ENCODE measurements at regions not wholly inside any gene's neighbourhood (a gene's known extent, or its start where the extent isn't known, plus 50 kb on each side); places are given as distances from the start of the nearest gene placed in this dataset.
"Not testable (repeated sequence)": the region's sequence is repeated elsewhere in the genome, so short reads cannot be mapped to it uniquely, and the experiment has no call there.

DNA sequence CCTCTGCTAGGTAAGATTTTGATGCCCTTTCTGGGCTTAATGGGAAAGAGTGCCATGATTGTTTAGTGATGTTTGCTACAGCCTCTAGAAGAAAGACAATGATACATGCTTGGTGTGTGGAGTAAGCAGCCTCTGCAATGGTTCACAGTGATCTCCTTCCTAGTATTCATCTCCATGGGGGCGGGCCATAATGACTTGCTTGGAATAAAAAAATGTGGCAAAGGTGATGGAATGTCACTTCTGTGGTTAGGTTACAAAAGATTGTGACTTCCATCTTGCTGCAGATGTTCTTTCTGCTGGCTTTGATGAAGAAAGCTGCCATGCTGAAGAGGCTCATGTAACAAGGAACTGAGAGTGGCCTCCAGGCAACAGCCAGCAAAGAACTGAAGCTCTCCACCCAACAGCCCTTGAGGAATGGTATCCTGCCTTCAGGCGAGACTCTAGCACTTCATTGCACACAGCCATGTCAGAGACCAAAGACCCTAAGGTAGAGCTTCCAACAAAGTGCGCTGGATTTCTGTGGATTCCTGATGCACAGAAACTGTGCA lies 139.1 kb upstream of the LRIG1 start:
- TF ChIP-seq, protein P1, sequence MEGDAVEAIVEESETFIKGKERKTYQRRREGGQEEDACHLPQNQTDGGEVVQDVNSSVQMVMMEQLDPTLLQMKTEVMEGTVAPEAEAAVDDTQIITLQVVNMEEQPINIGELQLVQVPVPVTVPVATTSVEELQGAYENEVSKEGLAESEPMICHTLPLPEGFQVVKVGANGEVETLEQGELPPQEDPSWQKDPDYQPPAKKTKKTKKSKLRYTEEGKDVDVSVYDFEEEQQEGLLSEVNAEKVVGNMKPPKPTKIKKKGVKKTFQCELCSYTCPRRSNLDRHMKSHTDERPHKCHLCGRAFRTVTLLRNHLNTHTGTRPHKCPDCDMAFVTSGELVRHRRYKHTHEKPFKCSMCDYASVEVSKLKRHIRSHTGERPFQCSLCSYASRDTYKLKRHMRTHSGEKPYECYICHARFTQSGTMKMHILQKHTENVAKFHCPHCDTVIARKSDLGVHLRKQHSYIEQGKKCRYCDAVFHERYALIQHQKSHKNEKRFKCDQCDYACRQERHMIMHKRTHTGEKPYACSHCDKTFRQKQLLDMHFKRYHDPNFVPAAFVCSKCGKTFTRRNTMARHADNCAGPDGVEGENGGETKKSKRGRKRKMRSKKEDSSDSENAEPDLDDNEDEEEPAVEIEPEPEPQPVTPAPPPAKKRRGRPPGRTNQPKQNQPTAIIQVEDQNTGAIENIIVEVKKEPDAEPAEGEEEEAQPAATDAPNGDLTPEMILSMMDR (conservative IDR thresholded peaks at IDR 0.05) = no peak
- DNase-seq (ENCODE audit: extremely low spot score, unreplicated experiment) = no peak
- H3K36me3 Mint-ChIP-seq = no peaks in the 10 kb centered on the region
- peaks cover 28% of the 10 kb centered on the region for H3K4me1 Mint-ChIP-seq (ENCODE audit: unreplicated experiment)
- peaks cover 6% of the 10 kb centered on the region for H3K27me3 Mint-ChIP-seq
- H3K27ac Mint-ChIP-seq = no peak overlapping the region
- no peak overlapping the region for H3K4me3 Mint-ChIP-seq
- peaks cover 6% of the 10 kb centered on the region for H3K9me3 Mint-ChIP-seq

DNA sequence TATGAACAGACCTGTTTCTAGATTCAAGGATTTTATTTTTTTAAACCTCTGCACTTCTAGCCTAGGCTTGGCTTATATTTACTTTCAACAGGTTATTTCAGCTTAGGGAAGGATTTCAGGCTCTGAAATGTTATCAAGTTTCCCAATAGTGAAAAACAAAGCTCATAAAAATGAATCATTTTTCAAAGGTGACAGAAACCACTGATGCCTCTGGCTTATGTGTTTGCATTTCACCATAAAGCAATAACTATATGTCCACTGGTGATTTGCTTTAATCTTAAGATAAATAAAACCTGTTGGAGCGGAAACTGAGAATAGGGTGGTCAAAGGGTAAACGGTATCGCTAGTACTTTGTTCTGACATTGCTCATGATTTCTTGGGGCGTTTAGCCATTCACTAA lies 141.2 kb upstream of the LRIG1 start:
- DNase-seq (ENCODE audit: extremely low spot score, unreplicated experiment) = no peak
- Mint-ChIP-seq H3K4me3 (peak overlapping the region; percentile 11), H3K9me3 (peaks cover 6% of the 10 kb centered on the region), H3K4me1 (ENCODE audit: unreplicated experiment) (peaks cover 28% of the 10 kb centered on the region), H3K36me3 (no peaks in the 10 kb centered on the region), H3K27ac (peak overlapping the region; percentile 52), H3K27me3 (peaks cover 5% of the 10 kb centered on the region)
- TF ChIP-seq, protein P1 (conservative IDR thresholded peaks at IDR 0.05) = no peak

DNA sequence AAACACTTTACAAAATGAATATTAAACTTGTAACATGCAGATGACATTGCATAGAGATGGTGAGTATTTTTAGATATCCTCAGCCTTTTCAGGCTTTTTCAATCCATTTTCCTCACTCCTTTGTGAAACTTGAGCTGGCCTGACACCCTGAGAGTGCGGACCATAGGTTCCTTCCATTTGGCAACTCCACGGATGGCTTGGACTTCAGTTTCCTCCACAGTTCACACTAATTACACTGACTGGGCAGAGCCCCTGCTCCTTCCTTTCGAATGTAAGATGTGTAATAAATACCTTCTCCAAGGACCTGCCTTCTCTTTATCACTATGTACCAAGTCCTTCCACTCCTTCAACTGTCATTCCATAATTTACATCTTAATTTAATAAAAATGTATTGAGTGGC lies 141.7 kb upstream of the LRIG1 start:
- H3K27me3 Mint-ChIP-seq = peaks cover 3% of the 10 kb centered on the region
- no peak for DNase-seq (ENCODE audit: extremely low spot score, unreplicated experiment)
- no peaks in the 10 kb centered on the region for H3K36me3 Mint-ChIP-seq
- peak overlapping the region; percentile 11 for H3K4me3 Mint-ChIP-seq
- TF ChIP-seq, protein P1 (conservative IDR thresholded peaks at IDR 0.05) = no peak
- peaks cover 28% of the 10 kb centered on the region for H3K4me1 Mint-ChIP-seq (ENCODE audit: unreplicated experiment)
- H3K27ac Mint-ChIP-seq = peak overlapping the region; percentile 52
- H3K9me3 Mint-ChIP-seq = peaks cover 6% of the 10 kb centered on the region

DNA sequence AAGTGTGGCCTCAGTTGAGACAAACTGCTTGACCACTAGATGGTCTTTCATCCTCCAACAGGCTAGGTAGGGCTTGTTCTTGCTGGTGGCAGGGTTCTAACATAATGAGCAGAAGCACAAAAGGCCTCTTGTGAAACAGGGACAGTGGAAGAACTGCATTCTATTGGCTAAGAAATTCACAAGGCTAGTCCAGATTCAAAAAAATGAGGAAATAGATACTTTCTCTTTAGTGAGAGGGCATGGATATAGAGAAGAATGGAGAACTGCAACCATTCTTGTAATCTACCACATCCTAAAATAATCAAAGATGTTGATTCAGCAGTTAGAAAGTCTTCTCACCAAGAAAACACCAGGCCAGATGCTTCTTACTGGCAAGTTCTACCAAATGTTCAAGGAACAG lies 143.7 kb upstream of the LRIG1 start:
- Mint-ChIP-seq H3K4me1 (ENCODE audit: unreplicated experiment) (peaks cover 19% of the 10 kb centered on the region), H3K27me3 (peaks cover under 1% of the 10 kb centered on the region), H3K36me3 (no peaks in the 10 kb centered on the region), H3K4me3 (no peak overlapping the region), H3K27ac (no peak overlapping the region), H3K9me3 (peaks cover 10% of the 10 kb centered on the region)
- TF ChIP-seq, protein P1 (conservative IDR thresholded peaks at IDR 0.05) = no peak
- DNase-seq (ENCODE audit: extremely low spot score, unreplicated experiment) = no peak

DNA sequence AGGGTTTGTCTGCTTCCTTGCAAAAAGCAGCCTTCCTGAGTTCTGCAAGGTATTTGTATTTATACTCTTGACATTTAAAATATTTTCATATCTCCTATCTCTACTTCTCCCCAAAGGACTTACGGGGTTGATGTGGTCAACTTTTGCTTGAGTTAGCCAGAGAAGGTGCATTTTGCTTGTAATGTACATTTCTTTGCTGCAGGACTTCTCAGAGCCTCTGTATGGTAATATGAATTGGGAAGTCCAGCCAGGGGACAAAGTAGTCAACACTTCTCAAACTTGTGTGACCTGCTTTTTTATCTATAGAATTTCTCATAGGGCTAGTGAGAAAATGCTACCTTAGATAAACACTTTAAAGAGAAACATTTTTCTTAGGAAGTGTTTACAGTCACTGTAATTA lies 148.2 kb upstream of the LRIG1 start:
- Mint-ChIP-seq H3K4me3 (no peak overlapping the region), H3K36me3 (no peaks in the 10 kb centered on the region)

DNA sequence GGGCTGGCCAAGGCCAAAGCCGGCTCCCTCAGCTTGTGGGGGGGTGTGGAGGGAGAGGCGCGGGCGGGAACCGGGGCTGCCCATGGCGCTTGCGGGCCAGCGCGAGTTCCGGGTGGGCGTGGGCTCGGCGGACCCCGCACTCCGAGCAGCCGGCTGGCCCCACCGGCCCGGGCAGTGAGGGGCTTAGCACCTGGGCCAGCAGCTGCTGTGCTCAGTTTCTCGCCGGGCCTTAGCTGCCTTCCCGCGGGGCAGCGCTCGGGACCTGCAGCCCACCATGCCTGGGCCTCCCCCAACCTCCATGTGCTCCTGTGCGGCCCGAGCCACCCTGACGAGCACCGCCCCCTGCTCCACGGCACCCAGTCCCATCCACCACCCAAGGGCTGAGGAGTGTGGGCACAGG lies 150.7 kb upstream of the LRIG1 start:
- H3K36me3 Mint-ChIP-seq; H3K27me3 Mint-ChIP-seq; H3K27ac Mint-ChIP-seq; H3K4me3 Mint-ChIP-seq; H3K9me3 Mint-ChIP-seq; DNase-seq (ENCODE audit: extremely low spot score, unreplicated experiment): not testable (repeated sequence)
- H3K4me1 Mint-ChIP-seq (ENCODE audit: unreplicated experiment) = peaks cover 30% of the 10 kb centered on the region

More for the DNA sequence above, 148.2 kb upstream of the LRIG1 start:
- no peak for DNase-seq (ENCODE audit: extremely low spot score, unreplicated experiment)
- H3K9me3 Mint-ChIP-seq = peaks cover 4% of the 10 kb centered on the region
- H3K27me3 Mint-ChIP-seq = no peaks in the 10 kb centered on the region
- peaks cover 11% of the 10 kb centered on the region for H3K4me1 Mint-ChIP-seq (ENCODE audit: unreplicated experiment)
- no peak overlapping the region for H3K27ac Mint-ChIP-seq
- TF ChIP-seq, protein P1 (conservative IDR thresholded peaks at IDR 0.05) = no peak

DNA sequence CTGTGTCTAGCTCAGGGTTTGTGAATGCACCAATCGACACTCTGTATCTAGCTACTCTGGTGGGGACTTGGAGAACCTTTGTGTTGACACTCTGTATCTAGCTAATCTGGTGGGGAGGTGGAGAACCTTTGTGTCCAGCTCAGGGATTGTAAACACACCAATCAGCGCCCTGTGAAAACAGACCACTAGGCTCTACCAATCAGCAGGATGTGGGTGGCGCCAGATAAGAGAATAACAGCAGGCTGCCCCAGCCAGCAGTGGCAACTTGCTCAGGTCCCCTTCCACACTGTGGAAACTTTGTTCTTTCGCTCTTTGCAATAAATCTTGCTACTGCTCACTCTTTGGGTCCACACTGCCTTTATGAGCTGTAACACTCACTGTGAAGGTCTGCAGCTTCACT lies 151.3 kb upstream of the LRIG1 start:
- DNase-seq (ENCODE audit: extremely low spot score, unreplicated experiment); H3K9me3 Mint-ChIP-seq; H3K27ac Mint-ChIP-seq; H3K36me3 Mint-ChIP-seq; H3K27me3 Mint-ChIP-seq; H3K4me3 Mint-ChIP-seq: not testable (repeated sequence)
- peaks cover 36% of the 10 kb centered on the region for H3K4me1 Mint-ChIP-seq (ENCODE audit: unreplicated experiment)

Measured in type B pancreatic cell (in vitro differentiated cells).